ENCODE measurements at regions not wholly inside any gene's neighbourhood (a gene's known extent, or its start where the extent isn't known, plus 50 kb on each side); places are given as distances from the start of the nearest gene placed in this dataset.

GRCh38 chr2:145304501-145304900 lies 784.6 kb upstream of the ZEB2 start:
- H3K27me3 ChIP-seq (ENCODE audit: control insufficient read depth, insufficient read depth, low read length): no peaks in the 10 kb centered on the region
- H3K4me3 ChIP-seq (ENCODE audit: low read depth, low read length): no peak overlapping the region
- no peaks in the 10 kb centered on the region for H3K79me2 ChIP-seq
- H3K4me2 ChIP-seq (ENCODE audit: low read length): no peak overlapping the region
- H3K27ac ChIP-seq: no peak overlapping the region
- H2AFZ ChIP-seq: no peak overlapping the region
- no peaks in the 10 kb centered on the region for H3K9me3 ChIP-seq (ENCODE audit: control insufficient read depth, low read length)
- TF ChIP-seq CTCF (IDR thresholded peaks at IDR 0.05): no peak
- no peak overlapping the region for H3K9ac ChIP-seq
- no peaks in the 10 kb centered on the region for H3K36me3 ChIP-seq (ENCODE audit: control insufficient read depth, insufficient read depth, low read length)
- H3K4me1 ChIP-seq: no peaks in the 10 kb centered on the region

GRCh38 chr2:145303536-145303935 lies 783.6 kb upstream of the ZEB2 start:
- TF ChIP-seq CTCF (IDR thresholded peaks at IDR 0.05): no peak
- H3K9me3 ChIP-seq (ENCODE audit: control insufficient read depth, low read length): no peaks in the 10 kb centered on the region
- H3K79me2 ChIP-seq: no peaks in the 10 kb centered on the region
- H3K4me3 ChIP-seq (ENCODE audit: low read depth, low read length): no peak overlapping the region
- H3K4me2 ChIP-seq (ENCODE audit: low read length): no peak overlapping the region
- no peaks in the 10 kb centered on the region for H3K4me1 ChIP-seq
- no peak overlapping the region for H3K9ac ChIP-seq
- no peak overlapping the region for H2AFZ ChIP-seq
- H3K27ac ChIP-seq: no peak overlapping the region
- H3K36me3 ChIP-seq (ENCODE audit: control insufficient read depth, insufficient read depth, low read length): no peaks in the 10 kb centered on the region
- H3K27me3 ChIP-seq (ENCODE audit: control insufficient read depth, insufficient read depth, low read length): no peaks in the 10 kb centered on the region

DNA sequence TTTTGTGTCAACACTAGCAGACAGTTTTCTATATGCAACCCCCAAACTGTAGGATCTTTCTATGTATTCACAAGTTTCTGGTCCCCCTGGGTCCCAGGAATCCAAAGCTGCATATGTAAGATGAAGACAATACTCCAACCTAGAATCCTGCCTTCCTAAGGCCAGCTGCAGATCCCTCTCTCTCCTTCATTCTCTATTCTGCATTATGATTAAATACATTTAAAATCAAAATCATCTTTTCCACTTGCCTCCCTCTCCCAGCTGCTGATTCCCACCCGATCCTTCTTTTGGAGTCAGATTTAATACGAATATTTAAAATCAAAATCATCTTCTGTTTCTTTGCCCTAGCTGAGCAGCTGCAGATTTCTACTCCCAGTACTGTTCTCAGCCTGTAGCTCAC lies 783.0 kb upstream of the ZEB2 start:
- Histone ChIP-seq H3K79me2 (no peaks in the 10 kb centered on the region), H3K4me1 (no peaks in the 10 kb centered on the region), H3K4me3 (ENCODE audit: low read depth, low read length) (no peak overlapping the region), H3K9ac (no peak overlapping the region), H3K36me3 (ENCODE audit: control insufficient read depth, insufficient read depth, low read length) (no peaks in the 10 kb centered on the region), H2AFZ (no peak overlapping the region), H3K9me3 (ENCODE audit: control insufficient read depth, low read length) (no peaks in the 10 kb centered on the region), H3K27me3 (ENCODE audit: control insufficient read depth, insufficient read depth, low read length) (no peaks in the 10 kb centered on the region), H3K27ac (no peak overlapping the region), H3K4me2 (ENCODE audit: low read length) (no peak overlapping the region)
- TF ChIP-seq CTCF (IDR thresholded peaks at IDR 0.05): no peak

- no peaks in the 10 kb centered on the region for H3K79me2 ChIP-seq
- H3K4me3 ChIP-seq (ENCODE audit: low read depth, low read length): no peak overlapping the region
- no peaks in the 10 kb centered on the region for H3K27me3 ChIP-seq (ENCODE audit: control insufficient read depth, insufficient read depth, low read length)
- H3K36me3 ChIP-seq (ENCODE audit: control insufficient read depth, insufficient read depth, low read length): no peaks in the 10 kb centered on the region
- no peak overlapping the region for H3K9ac ChIP-seq
- H3K4me2 ChIP-seq (ENCODE audit: low read length): no peak overlapping the region
- no peaks in the 10 kb centered on the region for H3K4me1 ChIP-seq
- no peak overlapping the region for H2AFZ ChIP-seq
- H3K9me3 ChIP-seq (ENCODE audit: control insufficient read depth, low read length): no peaks in the 10 kb centered on the region
- TF ChIP-seq CTCF (IDR thresholded peaks at IDR 0.05): no peak
- no peak overlapping the region for H3K27ac ChIP-seq
Observed at GRCh38 chr2:145302451-145302850, 782.5 kb upstream of the ZEB2 start.

GRCh38 chr2:145299368-145299767 lies 779.4 kb upstream of the ZEB2 start:
- no peak for TF ChIP-seq CTCF (IDR thresholded peaks at IDR 0.05)

More at GRCh38 chr2:145299368-145299767, 779.4 kb upstream of the ZEB2 start:
- H3K9ac ChIP-seq: no peak overlapping the region
- H3K27ac ChIP-seq: no peak overlapping the region
- H3K79me2 ChIP-seq: no peaks in the 10 kb centered on the region
- no peaks in the 10 kb centered on the region for H3K9me3 ChIP-seq (ENCODE audit: control insufficient read depth, low read length)
- no peaks in the 10 kb centered on the region for H3K4me1 ChIP-seq
- no peak overlapping the region for H2AFZ ChIP-seq
- no peak overlapping the region for H3K4me3 ChIP-seq (ENCODE audit: low read depth, low read length)
- no peaks in the 10 kb centered on the region for H3K36me3 ChIP-seq (ENCODE audit: control insufficient read depth, insufficient read depth, low read length)
- no peak overlapping the region for H3K4me2 ChIP-seq (ENCODE audit: low read length)
- H3K27me3 ChIP-seq (ENCODE audit: control insufficient read depth, insufficient read depth, low read length): no peaks in the 10 kb centered on the region

All from parathyroid adenoma (tissue), 2 donors.